KG1 (cell line): ENCODE measurements at regions not wholly inside any gene's neighbourhood (a gene's known extent, or its start where the extent isn't known, plus 50 kb on each side); places are given as distances from the start of the nearest gene placed in this dataset.

Source experiments
- DNase-seq: peaks from one replicate; lab custom pipeline; 2025; lab: John Stamatoyannopoulos, UW

- DNase-seq: no peak
Measured at GRCh38 chr3:21140785-21141184, 610.2 kb downstream of the ZNF385D start.

GRCh38 chr3:21138085-21138484 is 612.9 kb downstream of the ZNF385D start:
- DNase-seq: no peak

GRCh38 chr3:21132896-21133295 is 618.1 kb downstream of the ZNF385D start:
- no peak for DNase-seq

GRCh38 chr3:21120826-21121225 is 630.2 kb downstream of the ZNF385D start:
- no peak for DNase-seq

GRCh38 chr3:21117370-21117769 is 633.6 kb downstream of the ZNF385D start:
- no peak for DNase-seq

GRCh38 chr3:21109056-21109455 is 642.0 kb downstream of the ZNF385D start:
- no peak for DNase-seq

- DNase-seq: no peak
Measured at GRCh38 chr3:21105784-21106183, 645.2 kb downstream of the ZNF385D start.

GRCh38 chr3:21100656-21101359 is 650.2 kb downstream of the ZNF385D start:
- DNase-seq: no peak

GRCh38 chr3:21094686-21095085 is 656.3 kb downstream of the ZNF385D start:
- DNase-seq: no peak

GRCh38 chr3:21073561-21073960 is 677.4 kb downstream of the ZNF385D start:
- DNase-seq: no peak

- DNase-seq: no peak
Measured at GRCh38 chr3:21067031-21067813, 683.8 kb downstream of the ZNF385D start.

- no peak for DNase-seq
Measured at GRCh38 chr3:21062831-21063294, 688.1 kb downstream of the ZNF385D start.

- no peak for DNase-seq
Measured at GRCh38 chr3:21059404-21059803, 691.6 kb downstream of the ZNF385D start.

- no peak for DNase-seq
Measured at GRCh38 chr3:21056293-21056692, 694.7 kb downstream of the ZNF385D start.

- no peak for DNase-seq
Measured at GRCh38 chr3:21055015-21055414, 696.0 kb downstream of the ZNF385D start.

GRCh38 chr3:21054064-21054463 is 696.9 kb downstream of the ZNF385D start:
- DNase-seq: no peak

- no peak for DNase-seq
Measured at GRCh38 chr3:21049334-21050062, 701.5 kb downstream of the ZNF385D start.

- no peak for DNase-seq
Measured at GRCh38 chr3:21043139-21043538, 707.9 kb downstream of the ZNF385D start.

- no peak for DNase-seq
Measured at GRCh38 chr3:21042184-21042583, 708.8 kb downstream of the ZNF385D start.

GRCh38 chr3:21041621-21042020 is 709.4 kb downstream of the ZNF385D start:
- no peak for DNase-seq

- DNase-seq: no peak
Measured at GRCh38 chr3:21036888-21037287, 714.1 kb downstream of the ZNF385D start.

GRCh38 chr3:21028412-21028811 is 722.6 kb downstream of the ZNF385D start:
- no peak for DNase-seq

GRCh38 chr3:21024563-21024962 is 726.4 kb downstream of the ZNF385D start:
- no peak for DNase-seq
